ENCODE measurements at regions not wholly inside any gene's neighbourhood (a gene's known extent, or its start where the extent isn't known, plus 50 kb on each side); places are given as distances from the start of the nearest gene placed in this dataset.

DNA sequence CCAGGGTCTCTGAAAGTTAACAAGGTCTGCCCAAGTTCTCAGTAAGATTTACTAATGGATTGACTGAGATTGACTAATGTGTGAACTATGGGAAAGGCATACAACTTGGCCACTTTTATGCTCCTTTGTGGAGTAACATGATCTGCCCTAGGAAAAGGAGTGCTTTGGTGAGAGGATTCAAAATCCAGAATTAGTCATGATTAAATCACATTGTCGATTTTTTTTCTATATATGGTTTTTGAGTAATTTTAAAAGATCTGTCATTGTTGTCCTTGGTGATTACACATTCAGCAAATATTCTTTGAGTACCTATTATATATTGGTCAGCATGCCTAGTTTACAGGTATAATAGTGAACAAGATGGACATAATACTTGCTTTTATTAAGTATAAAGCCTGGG, 147.7 kb upstream of the SYT10 start:
- Histone ChIP-seq H3K4me1 (replicated peaks; ENCODE audit: insufficient read depth) (peaks cover 50% of the 10 kb centered on the region), H3K27me3 (ENCODE audit: insufficient read depth, low read depth) (no peaks in the 10 kb centered on the region), H3K27ac (peak overlapping the region; percentile 96), H3K36me3 (ENCODE audit: low read depth) (no peaks in the 10 kb centered on the region), H2AFZ (no peak overlapping the region), H4K20me1 (ENCODE audit: insufficient read depth) (no peaks in the 10 kb centered on the region), H3K9me3 (ENCODE audit: insufficient read depth, low read depth) (peaks cover 9% of the 10 kb centered on the region; the same call in 1 of the 2 replicates), H3K79me2 (ENCODE audit: low read depth) (no peaks in the 10 kb centered on the region), H3K4me2 (peak overlapping the region; percentile 80), H3F3A (ENCODE audit: insufficient read depth, low read depth) (peaks cover 29% of the 10 kb centered on the region), H3K4me3 (no peak overlapping the region), H3K9me2 (ENCODE audit: insufficient read depth) (no peaks in the 10 kb centered on the region)
- intact Hi-C loops (cut with micrococcal nuclease; ENCODE audit: unreplicated experiment), result loop anchor here (5.0 kb wide), 5 partner anchors 65 to 1855 kb away; partner anchors contain the start of gene YARS2
- DNase-seq, result peak in 1 of 2 experiments; percentile 95
- ChIA-PET CTCF (interaction anchor here (1.2 kb wide), 1 partner anchor 640 kb away, joined by 4 read pairs; no protein-coding TSS in a partner anchor), POLR2A (ENCODE audit: unreplicated experiment) (no interaction called here)
- TF ChIP-seq CTCF (conservative IDR thresholded peaks at IDR 0.05) (no peak), EZH2 (IDR thresholded peaks at IDR 0.05; ENCODE audit: low read depth) (no peak)
- BruUV-seq (replicated peaks), result no TSS peak

DNA sequence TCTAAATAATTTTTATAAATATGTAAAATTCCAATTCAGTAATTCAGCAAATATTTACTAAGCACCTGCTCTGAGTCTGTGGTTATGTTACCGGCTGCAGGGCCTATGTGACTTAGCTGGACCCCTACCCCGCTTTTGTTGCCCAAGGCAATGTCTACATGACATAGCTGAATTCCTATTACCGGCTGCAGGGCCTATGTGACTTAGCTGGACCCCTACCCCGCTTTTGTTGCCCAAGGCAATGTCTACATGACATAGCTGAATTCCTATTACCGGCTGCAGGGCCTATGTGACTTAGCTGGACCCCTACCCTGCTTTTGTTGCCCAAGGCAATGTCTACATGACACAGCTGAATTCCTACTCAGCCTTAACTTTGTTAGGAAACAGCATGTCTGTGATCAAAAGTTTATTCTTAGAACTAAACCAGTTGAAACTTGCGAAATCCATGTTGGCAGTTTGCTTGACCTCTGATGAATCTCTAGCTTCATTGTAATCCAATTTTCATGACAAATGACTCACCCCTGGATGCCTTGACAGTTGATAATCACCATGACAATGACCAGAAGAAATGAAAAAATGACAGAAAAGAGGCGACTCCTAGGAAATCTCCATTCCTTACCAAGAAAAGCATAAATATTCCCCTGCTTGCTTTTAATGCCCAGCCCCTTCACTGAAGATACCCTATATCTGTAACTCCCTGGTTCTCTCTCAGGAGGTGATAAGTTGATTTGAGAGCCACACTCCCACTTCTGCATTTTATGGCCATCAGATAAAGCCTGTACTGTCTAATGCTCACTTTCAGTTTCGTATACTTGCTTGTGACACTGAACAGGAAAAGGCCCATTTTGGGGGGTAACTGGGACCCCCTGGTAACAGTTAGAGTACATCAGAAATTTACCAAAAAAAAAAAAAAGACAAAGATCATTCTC, 148.4 kb upstream of the SYT10 start:
- no peaks in the 10 kb centered on the region for H3K36me3 ChIP-seq (ENCODE audit: low read depth)
- POLR2A ChIA-PET (ENCODE audit: unreplicated experiment), result interaction anchor here (0.7 kb wide), 1 partner anchor 27 kb away, joined by 3 read pairs; no protein-coding TSS in a partner anchor
- H3K4me2 ChIP-seq, result peak overlapping the region; percentile 80
- H3F3A ChIP-seq (ENCODE audit: insufficient read depth, low read depth), result peaks cover 29% of the 10 kb centered on the region
- H3K79me2 ChIP-seq (ENCODE audit: low read depth), result no peaks in the 10 kb centered on the region
- H3K27me3 ChIP-seq (ENCODE audit: insufficient read depth, low read depth), result no peaks in the 10 kb centered on the region
- intact Hi-C loops (cut with micrococcal nuclease; ENCODE audit: unreplicated experiment), result loop anchor here (2.0 to 5.0 kb wide), 6 partner anchors 66 to 1856 kb away; partner anchors contain the start of genes PKP2 and YARS2
- H4K20me1 ChIP-seq (ENCODE audit: insufficient read depth), result no peaks in the 10 kb centered on the region
- H3K27ac ChIP-seq, result peak overlapping the region; percentile 96
- peaks cover 50% of the 10 kb centered on the region for H3K4me1 ChIP-seq (replicated peaks; ENCODE audit: insufficient read depth)
- CTCF ChIA-PET, result interaction anchor here (1.2 kb wide), 1 partner anchor 641 kb away, joined by 4 read pairs; no protein-coding TSS in a partner anchor
- no peak overlapping the region for H2AFZ ChIP-seq
- no peaks in the 10 kb centered on the region for H3K9me2 ChIP-seq (ENCODE audit: insufficient read depth)
- peak; percentile 66 to 97 for DNase-seq
- peak overlapping the region; percentile 38; the same call in 1 of the 2 replicates for H3K4me3 ChIP-seq
- TF ChIP-seq CTCF (conservative IDR thresholded peaks at IDR 0.05) (no peak), EZH2 (IDR thresholded peaks at IDR 0.05; ENCODE audit: low read depth) (no peak)
- no TSS peak for BruUV-seq (replicated peaks)
- H3K9me3 ChIP-seq (ENCODE audit: insufficient read depth, low read depth), result peaks cover 14% of the 10 kb centered on the region; the same call in 1 of the 2 replicates

DNA sequence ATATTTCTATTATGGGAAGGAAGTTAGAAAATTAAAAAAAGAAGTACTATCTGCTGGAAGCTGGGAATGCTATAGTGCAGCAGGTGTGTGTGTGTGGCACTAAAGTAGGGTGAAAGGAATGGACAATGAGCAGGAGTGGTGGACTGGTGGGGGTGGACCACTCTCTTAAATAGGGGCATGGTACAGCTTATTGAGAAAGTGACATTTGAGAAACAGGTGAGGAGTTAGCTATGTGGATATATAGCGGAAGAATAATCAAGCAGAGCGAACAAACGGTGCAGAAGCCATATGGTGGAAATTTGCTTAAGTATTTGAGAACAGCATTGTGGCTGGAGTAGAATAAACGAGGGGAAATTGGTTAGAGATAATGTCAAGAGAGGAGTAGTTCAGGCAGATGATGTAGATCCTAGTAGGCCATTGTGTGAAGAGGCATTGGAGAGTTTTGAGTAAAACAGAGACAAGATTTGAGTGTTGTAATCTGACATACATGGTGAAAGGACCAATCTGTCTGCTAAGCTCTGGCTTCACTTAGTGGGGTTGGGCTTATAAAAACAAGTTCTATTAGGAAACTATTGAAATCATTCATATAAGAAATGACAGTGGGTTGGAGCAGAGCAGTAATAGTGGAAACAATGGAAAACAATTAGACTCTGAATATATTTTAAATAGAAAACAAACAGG, 149.2 kb upstream of the SYT10 start:
- peaks cover 29% of the 10 kb centered on the region for H3F3A ChIP-seq (ENCODE audit: insufficient read depth, low read depth)
- no peaks in the 10 kb centered on the region for H3K79me2 ChIP-seq (ENCODE audit: low read depth)
- no peaks in the 10 kb centered on the region for H3K36me3 ChIP-seq (ENCODE audit: low read depth)
- peaks cover 14% of the 10 kb centered on the region; the same call in 1 of the 2 replicates for H3K9me3 ChIP-seq (ENCODE audit: insufficient read depth, low read depth)
- ChIA-PET CTCF (interaction anchor here (1.2 kb wide), 1 partner anchor 641 kb away, joined by 4 read pairs; no protein-coding TSS in a partner anchor), POLR2A (ENCODE audit: unreplicated experiment) (interaction anchor here (0.6 kb wide), 1 partner anchor 833 kb away, joined by 6 read pairs; the partner anchor contains the start of gene YARS2)
- BruUV-seq (replicated peaks), result no TSS peak
- DNase-seq, result no peak
- TF ChIP-seq EZH2 (IDR thresholded peaks at IDR 0.05; ENCODE audit: low read depth), result no peak
- no peak for TF ChIP-seq CTCF (conservative IDR thresholded peaks at IDR 0.05)
- no peaks in the 10 kb centered on the region for H4K20me1 ChIP-seq (ENCODE audit: insufficient read depth)
- H3K4me1 ChIP-seq (replicated peaks; ENCODE audit: insufficient read depth), result peaks cover 50% of the 10 kb centered on the region
- H2AFZ ChIP-seq, result peak overlapping the region; percentile 42; the same call in 1 of the 2 replicates
- H3K4me2 ChIP-seq, result peak overlapping the region; percentile 80
- peak overlapping the region; percentile 38; the same call in 1 of the 2 replicates for H3K4me3 ChIP-seq
- H3K27ac ChIP-seq, result peak overlapping the region; percentile 96
- intact Hi-C loops (cut with micrococcal nuclease; ENCODE audit: unreplicated experiment), result loop anchor here (2.0 to 5.0 kb wide), 6 partner anchors 67 to 1857 kb away; partner anchors contain the start of genes PKP2 and YARS2
- no peaks in the 10 kb centered on the region for H3K9me2 ChIP-seq (ENCODE audit: insufficient read depth)
- H3K27me3 ChIP-seq (ENCODE audit: insufficient read depth, low read depth), result no peaks in the 10 kb centered on the region

All from PC-9 (cell line).